ENCODE measurements at regions not wholly inside any gene's neighbourhood (a gene's known extent, or its start where the extent isn't known, plus 50 kb on each side); places are given as distances from the start of the nearest gene placed in this dataset.

DNA sequence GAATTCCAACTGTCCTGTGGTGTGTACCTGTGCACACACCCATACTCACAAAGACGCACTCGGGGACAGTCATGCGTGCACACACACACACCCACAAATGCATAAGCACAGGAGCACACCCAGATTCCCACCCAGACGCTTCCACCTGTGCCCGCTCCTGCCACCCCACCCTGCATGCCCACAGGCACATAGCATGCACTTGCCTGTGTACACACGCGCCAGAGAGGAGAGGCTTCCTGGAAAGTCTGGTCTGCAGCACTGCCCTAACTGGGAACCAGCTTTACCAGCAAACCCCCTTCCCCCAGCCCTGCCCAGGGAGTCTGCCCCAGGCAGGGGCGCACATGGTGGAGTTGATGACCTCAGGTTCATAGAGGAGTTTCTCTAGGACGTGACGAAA lies 246.2 kb downstream of the UACA start:
- no peak for ATAC-seq
- CTCF ChIA-PET (ENCODE audit: low intra/inter-chr PET ratio): no interaction called here
- POLR2A ChIA-PET: no interaction called here

More for the DNA sequence above, 246.2 kb downstream of the UACA start:
- no peak overlapping the region for H3K4me3 ChIP-seq
- TF ChIP-seq CBFA2T2 (conservative IDR thresholded peaks at IDR 0.05) (no peak), YBX1 (IDR thresholded peaks at IDR 0.05) (no peak), KLF1 (tag; IDR thresholded peaks at IDR 0.05) (no peak), ZNF644 (tag; IDR thresholded peaks at IDR 0.05; ENCODE audit: low read depth) (no peak), SMARCE1 (IDR thresholded peaks at IDR 0.05) (no peak), HSF4 (CRISPR knock-in tag; IDR thresholded peaks at IDR 0.05; ENCODE audit: borderline replicate concordance) (no peak), MYBL2 (IDR thresholded peaks at IDR 0.05; ENCODE audit: low read depth) (no peak), MYBL2 (CRISPR knock-in tag; IDR thresholded peaks at IDR 0.05; ENCODE audit: borderline replicate concordance) (no peak), XRCC4 (IDR thresholded peaks at IDR 0.05; ENCODE audit: extremely low read depth, insufficient read depth, insufficient read length) (no peak), ZNF224 (CRISPR knock-in tag; IDR thresholded peaks at IDR 0.05) (no peak), POLR3G (IDR thresholded peaks at IDR 0.05; ENCODE audit: extremely low read depth, insufficient read length, insufficient replicate concordance) (no peak), ZNF668 (CRISPR knock-in tag; IDR thresholded peaks at IDR 0.05) (no peak), MAFK (IDR thresholded peaks at IDR 0.05; ENCODE audit: low read length) (no peak), SIN3A (IDR thresholded peaks at IDR 0.05; ENCODE audit: borderline replicate concordance in 2 of 2, control insufficient read depth in 1 of 2, low read depth in 2 of 2, low read length in 2 of 2) (no peak), KDM4B (IDR thresholded peaks at IDR 0.05; ENCODE audit: borderline replicate concordance in 2 of 2, low read depth in 1 of 2) (no peak), ELF2 (CRISPR knock-in tag; IDR thresholded peaks at IDR 0.05) (no peak), POLR2G (IDR thresholded peaks at IDR 0.05; ENCODE audit: low read depth, low read length) (no peak)
- TF ChIP-seq, protein P1, sequence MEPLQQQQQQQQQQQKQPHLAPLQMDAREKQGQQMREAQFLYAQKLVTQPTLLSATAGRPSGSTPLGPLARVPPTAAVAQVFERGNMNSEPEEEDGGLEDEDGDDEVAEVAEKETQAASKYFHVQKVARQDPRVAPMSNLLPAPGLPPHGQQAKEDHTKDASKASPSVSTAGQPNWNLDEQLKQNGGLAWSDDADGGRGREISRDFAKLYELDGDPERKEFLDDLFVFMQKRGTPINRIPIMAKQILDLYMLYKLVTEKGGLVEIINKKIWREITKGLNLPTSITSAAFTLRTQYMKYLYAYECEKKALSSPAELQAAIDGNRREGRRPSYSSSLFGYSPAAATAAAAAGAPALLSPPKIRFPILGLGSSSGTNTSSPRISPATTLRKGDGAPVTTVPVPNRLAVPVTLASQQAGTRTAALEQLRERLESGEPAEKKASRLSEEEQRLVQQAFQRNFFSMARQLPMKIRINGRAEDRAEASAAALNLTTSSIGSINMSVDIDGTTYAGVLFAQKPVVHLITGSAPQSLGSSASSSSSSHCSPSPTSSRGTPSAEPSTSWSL (CRISPR knock-in tag; IDR thresholded peaks at IDR 0.05; ENCODE audit: borderline replicate concordance): no peak
- TF ChIP-seq, protein P2, sequence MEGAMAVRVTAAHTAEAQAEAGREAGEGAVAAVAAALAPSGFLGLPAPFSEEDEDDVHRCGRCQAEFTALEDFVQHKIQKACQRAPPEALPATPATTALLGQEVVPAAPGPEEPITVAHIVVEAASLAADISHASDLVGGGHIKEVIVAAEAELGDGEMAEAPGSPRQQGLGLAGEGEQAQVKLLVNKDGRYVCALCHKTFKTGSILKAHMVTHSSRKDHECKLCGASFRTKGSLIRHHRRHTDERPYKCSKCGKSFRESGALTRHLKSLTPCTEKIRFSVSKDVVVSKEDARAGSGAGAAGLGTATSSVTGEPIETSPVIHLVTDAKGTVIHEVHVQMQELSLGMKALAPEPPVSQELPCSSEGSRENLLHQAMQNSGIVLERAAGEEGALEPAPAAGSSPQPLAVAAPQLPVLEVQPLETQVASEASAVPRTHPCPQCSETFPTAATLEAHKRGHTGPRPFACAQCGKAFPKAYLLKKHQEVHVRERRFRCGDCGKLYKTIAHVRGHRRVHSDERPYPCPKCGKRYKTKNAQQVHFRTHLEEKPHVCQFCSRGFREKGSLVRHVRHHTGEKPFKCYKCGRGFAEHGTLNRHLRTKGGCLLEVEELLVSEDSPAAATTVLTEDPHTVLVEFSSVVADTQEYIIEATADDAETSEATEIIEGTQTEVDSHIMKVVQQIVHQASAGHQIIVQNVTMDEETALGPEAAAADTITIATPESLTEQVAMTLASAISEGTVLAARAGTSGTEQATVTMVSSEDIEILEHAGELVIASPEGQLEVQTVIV (CRISPR knock-in tag; IDR thresholded peaks at IDR 0.05; ENCODE audit: borderline replicate concordance): no peak
- TF ChIP-seq, protein P3, sequence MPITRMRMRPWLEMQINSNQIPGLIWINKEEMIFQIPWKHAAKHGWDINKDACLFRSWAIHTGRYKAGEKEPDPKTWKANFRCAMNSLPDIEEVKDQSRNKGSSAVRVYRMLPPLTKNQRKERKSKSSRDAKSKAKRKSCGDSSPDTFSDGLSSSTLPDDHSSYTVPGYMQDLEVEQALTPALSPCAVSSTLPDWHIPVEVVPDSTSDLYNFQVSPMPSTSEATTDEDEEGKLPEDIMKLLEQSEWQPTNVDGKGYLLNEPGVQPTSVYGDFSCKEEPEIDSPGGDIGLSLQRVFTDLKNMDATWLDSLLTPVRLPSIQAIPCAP (CRISPR knock-in tag; IDR thresholded peaks at IDR 0.05; ENCODE audit: borderline replicate concordance): no peak
- in situ Hi-C loops (cut with MboI): no loop called here
- no peaks in the 10 kb centered on the region for H3K9me1 ChIP-seq (ENCODE audit: control insufficient read depth, insufficient read depth, low read length)
- peaks cover 0 to 16% of the 10 kb centered on the region in 2 experiments; a peak in 2 of 5 replicates for H3K27me3 ChIP-seq (ENCODE audit: control insufficient read depth in 2 of 2, insufficient read depth in 2 of 2, low read length in 2 of 2)
- FAIRE-seq: no peak
- H4K20me1 ChIP-seq (replicated peaks; ENCODE audit: control insufficient read depth, insufficient read depth, low read length): no peaks in the 10 kb centered on the region; the same call in none of the 2 replicates
- no peaks in the 10 kb centered on the region for H3K9me3 ChIP-seq (replicated peaks; ENCODE audit: control insufficient read depth, insufficient read depth, low read depth, low read length)
- H3K27ac ChIP-seq (ENCODE audit: extremely low read depth, low read depth, low read length): no peak overlapping the region
- intact Hi-C loops (cut with micrococcal nuclease): no loop called here
- H2AFZ ChIP-seq (ENCODE audit: low read depth, low read length): no peak overlapping the region
- no peak overlapping the region for H3K4me2 ChIP-seq (ENCODE audit: insufficient read depth, low read length)
- H3K36me3 ChIP-seq (ENCODE audit: control insufficient read depth, insufficient read depth, low read length): no peaks in the 10 kb centered on the region
- H3K4me1 ChIP-seq (replicated peaks in 1 of 2; ENCODE audit: control insufficient read depth in 2 of 2, insufficient read depth in 2 of 2, low read length in 2 of 2): no peaks in the 10 kb centered on the region
- no peak for DNase-seq (ENCODE audit: extremely low read depth in 1 of 4, low spot score in 3 of 4)
- no TSS peak for BruUV-seq (replicated peaks)
- H3K9ac ChIP-seq (ENCODE audit: insufficient read depth in 1 of 2, low read depth in 2 of 2, low read length in 2 of 2): no peak overlapping the region
- WGBS (ENCODE audit: insufficient coverage, low coverage, missing lambda C conversion rate): 6% methylated on average over 7 of the region's 10 CpGs
- H3K79me2 ChIP-seq (ENCODE audit: control insufficient read depth, insufficient read depth, low read length): no peaks in the 10 kb centered on the region
